GM12878 (cell line): ENCODE measurements at regions not wholly inside any gene's neighbourhood (a gene's known extent, or its start where the extent isn't known, plus 50 kb on each side); places are given as distances from the start of the nearest gene placed in this dataset.

Experiments
- ATAC-seq: fragments of 200-7000 bp; cut with Tn5 transposase; 3 replicates; pipeline ENCODE4 v1.9.1; 2020; ENCODE audit warnings: mild to moderate bottlenecking, moderate library complexity
- BruUV-seq: library from RNA; stranded (reverse); fragments of 400-500 nt; replicated peaks from 2 replicates; lab custom pipeline; 2021; lab: Mats Ljungman, UMichigan
- CTCF ChIA-PET: fragments of 300-600 bp; sonication (Branson Sonifier 250); formaldehyde crosslinking; extraction: SDS; loops from one replicate; lab custom pipeline; 2021; ENCODE audit warnings: inconsistent platforms; lab: Yijun Ruan, JAX
- POLR2A ChIA-PET: fragments of 350-600 bp; formaldehyde crosslinking; extraction: SDS; loops from one replicate; lab custom pipeline; 2021; ENCODE audit warnings: inconsistent platforms; lab: Charles Lee
- RAD21 ChIA-PET: fragments of 300-600 bp; sonication (Branson Sonifier 250); formaldehyde crosslinking; loops from one replicate; lab custom pipeline; 2023; ENCODE audit warnings: antibody characterized with exemption; ENCODE audit not compliant: unreplicated experiment; lab: Charles Lee
- SMC1A ChIA-PET: fragments of 300-600 bp; sonication (Branson Sonifier 250); formaldehyde crosslinking; loops from one replicate; lab custom pipeline; 2023; ENCODE audit not compliant: unreplicated experiment, uncharacterized antibody; lab: Charles Lee
- DNase-seq: peaks from one replicate; pipeline ENCODE4 v3.0.0-alpha.2; 2011; ENCODE audit warnings: low read depth, low spot score
- FAIRE-seq: peaks from 3 replicates; lab custom pipeline; 2011; peaks lifted over from hg19 to GRCh38; lab: Jason Lieb, UNC
- H2AFZ ChIP-seq: 2 replicates; pipeline ENCODE4 v1.6.0; 2011; ENCODE audit warnings: low read depth, low read length, control low read depth; ENCODE audit not compliant: control insufficient read depth
- H3K27ac ChIP-seq: 2 replicates; pipeline ENCODE4 v1.5.1; 2011; ENCODE audit warnings: control low read depth; ENCODE audit not compliant: control insufficient read depth, insufficient read depth
- H3K27me3 ChIP-seq, 2 experiments: replicated peaks in 1 of 2; 2 replicates each; pipeline versions ENCODE4 v1.6.0 to v1.6.1; 2011; ENCODE audit warnings: low read length in 1 of 2; ENCODE audit not compliant: control insufficient read depth in 2 of 2, insufficient read depth in 2 of 2
- H3K36me3 ChIP-seq, 2 experiments: 2 replicates each; pipeline ENCODE4 v1.5.1; 2011; ENCODE audit warnings: low read length in 1 of 2; ENCODE audit not compliant: control insufficient read depth in 2 of 2, insufficient read depth in 2 of 2
- H3K4me1 ChIP-seq: 2 replicates; pipeline ENCODE4 v1.6.1; 2011; ENCODE audit warnings: mild to moderate bottlenecking, low read length, moderate library complexity, mixed read lengths; ENCODE audit not compliant: control insufficient read depth, insufficient read depth
- H3K4me2 ChIP-seq: 2 replicates; pipeline ENCODE4 v1.6.0; 2011; ENCODE audit warnings: control low read depth; ENCODE audit not compliant: control insufficient read depth, insufficient read depth
- H3K4me3 ChIP-seq: fragments of 200-600 bp; sonication (generic); 2 replicates; pipeline ENCODE4 v1.5.1; 2016
- H3K79me2 ChIP-seq: 2 replicates; pipeline ENCODE4 v1.6.0; 2011; ENCODE audit warnings: low read length; ENCODE audit not compliant: control insufficient read depth, insufficient read depth
- H3K9ac ChIP-seq: 2 replicates; pipeline ENCODE4 v1.8.0; 2011; ENCODE audit warnings: low read length, control low read depth, mixed read lengths; ENCODE audit not compliant: control insufficient read depth, insufficient read depth
- H3K9me3 ChIP-seq: replicated peaks from 3 replicates; pipeline ENCODE4 v1.5.1; 2011; ENCODE audit warnings: mild to moderate bottlenecking, low read length; ENCODE audit not compliant: control insufficient read depth, insufficient read depth
- H4K20me1 ChIP-seq: 2 replicates; pipeline ENCODE4 v1.6.0; 2011; ENCODE audit not compliant: control insufficient read depth, insufficient read depth
- CHD2 ChIP-seq: IDR thresholded peaks from 2 replicates; pipeline ENCODE4 v1.6.1; 2011; ENCODE audit warnings: low read depth, low read length, improper control_type of control experiment, borderline replicate concordance
- CTCF ChIP-seq, 3 experiments: IDR thresholded peaks in 2 of 3; conservative IDR thresholded peaks in 1 of 3; 2 replicates each; pipeline ENCODE4 v1.5.1; 2011; ENCODE audit warnings: low read depth in 3 of 3, low read length in 3 of 3, mild to moderate bottlenecking in 3 of 3, control low read depth in 2 of 3, moderate library complexity in 2 of 3, inconsistent platforms in 1 of 3, mixed read lengths in 1 of 3; ENCODE audit not compliant: control insufficient read depth in 2 of 3, insufficient read depth in 1 of 3; ENCODE audit errors: extremely low read depth in 1 of 3
- SP1 ChIP-seq: IDR thresholded peaks from one replicate; pipeline ENCODE4 v1.6.1; 2011; ENCODE audit warnings: low read depth, low read length
- WGBS: methylation state at CpG from one replicate; pipeline ENCODE4 v1.1.6; 2016; ENCODE audit warnings: low lambda C conversion rate; ENCODE audit not compliant: insufficient replicate concordance, insufficient coverage; ENCODE audit errors: missing lambda C conversion rate; 5-methylcytosine and 5-hydroxymethylcytosine counted together
- in situ Hi-C: fragments of 300-500 bp; cut with MboI; formaldehyde crosslinking; loops from 9 replicates; pipeline ENCODE4 v1.14.3; 2018; ENCODE audit warnings: mixed read lengths
- intact Hi-C: fragments of 100-400 bp; cut with micrococcal nuclease; formaldehyde crosslinking; loops from one replicate; pipeline ENCODE4 v1.14.2; 2022; ENCODE audit not compliant: unreplicated experiment

- no peak for TF ChIP-seq CHD2
Observed at GRCh38 chr3:164196477-164196876, 881.8 kb downstream of the SI start (continued).

GRCh38 chr3:164194842-164195241 lies 883.5 kb downstream of the SI start:
- POLR2A ChIA-PET = no interaction called here

More at GRCh38 chr3:164194842-164195241, 883.5 kb downstream of the SI start:
- no peaks in the 10 kb centered on the region for H3K4me1 ChIP-seq
- SMC1A ChIA-PET = no interaction called here
- no peak for DNase-seq
- no peaks in the 10 kb centered on the region for H3K36me3 ChIP-seq
- TF ChIP-seq CTCF (IDR thresholded peaks at IDR 0.05 in 2 of 3, conservative IDR thresholded peaks at IDR 0.05 in 1 of 3; ENCODE audit: control insufficient read depth in 2 of 3, extremely low read depth in 1 of 3, insufficient read depth in 1 of 3, low read depth in 3 of 3, low read length in 3 of 3) = peak in 2 of 3 experiments; percentile 5 to 9; a peak in 2 of 6 replicates
- no peak for TF ChIP-seq SP1
- TF ChIP-seq, all 136 proteins: peak for 1
- CTCF ChIA-PET = interaction anchor here (0.6 kb wide), 1 partner anchor 689 kb away, joined by 3 read pairs; no protein-coding TSS in a partner anchor
- in situ Hi-C loops (no loop called here), intact Hi-C loops (loop anchor here (5.0 kb wide), 1 partner anchor 992 kb away; no protein-coding TSS in a partner anchor)
- peak; percentile 65 for ATAC-seq
- Histone ChIP-seq H3K27me3 (no peaks in the 10 kb centered on the region), H3K27ac (no peak overlapping the region), H4K20me1 (no peaks in the 10 kb centered on the region), H3K9me3 (no peaks in the 10 kb centered on the region), H3K9ac (no peak overlapping the region), H2AFZ (no peak overlapping the region), H3K4me3 (no peak overlapping the region), H3K4me2 (no peak overlapping the region), H3K79me2 (no peaks in the 10 kb centered on the region)
- 21% methylated on average over 2 of the region's 2 CpGs for WGBS
- no TSS peak for BruUV-seq
- FAIRE-seq = no peak
- RAD21 ChIA-PET = no interaction called here
